GM20000 (cell line): ENCODE measurements at regions not wholly inside any gene's neighbourhood (a gene's known extent, or its start where the extent isn't known, plus 50 kb on each side); places are given as distances from the start of the nearest gene placed in this dataset.

Source experiments
- DNase-seq: peaks from one replicate; pipeline ENCODE4 v3.0.0; 2012; ENCODE audit warnings: low spot score
- TF ChIP-seq, protein P1 (sequence below): IDR thresholded peaks from 2 replicates; pipeline ENCODE4 v1.5.1; 2012; ENCODE audit warnings: mild to moderate bottlenecking, control low read depth; ENCODE audit errors: extremely low read depth, missing control alignments

DNA sequence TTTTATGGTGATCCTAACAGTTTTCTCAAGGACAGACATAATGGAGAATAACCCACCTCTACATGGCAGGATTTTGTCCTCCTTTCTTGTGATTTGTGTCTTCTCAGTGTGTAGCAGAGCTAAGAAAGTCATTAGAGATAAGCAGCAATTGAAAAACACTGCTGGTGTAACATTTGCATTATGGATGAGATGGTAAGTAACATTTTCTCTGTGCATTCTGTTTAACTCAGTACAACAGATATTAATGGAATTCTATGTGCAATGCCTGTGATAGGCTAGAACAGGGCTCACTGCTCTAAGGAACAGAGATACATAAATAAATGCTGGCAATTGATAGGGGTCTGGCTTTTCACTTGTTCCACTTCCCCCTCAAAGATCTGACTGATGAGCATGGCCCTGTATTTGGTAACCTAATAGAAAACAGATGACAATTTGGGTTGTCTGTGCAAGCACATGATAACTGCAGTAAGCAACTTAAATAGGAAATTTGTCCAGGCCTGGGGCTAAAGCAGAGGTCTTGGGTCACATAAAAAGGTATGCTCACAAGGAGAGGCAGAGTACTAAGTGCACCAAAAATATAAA, 560.3 kb upstream of the POM121L12 start:
- DNase-seq: no peak
- TF ChIP-seq, protein P1, sequence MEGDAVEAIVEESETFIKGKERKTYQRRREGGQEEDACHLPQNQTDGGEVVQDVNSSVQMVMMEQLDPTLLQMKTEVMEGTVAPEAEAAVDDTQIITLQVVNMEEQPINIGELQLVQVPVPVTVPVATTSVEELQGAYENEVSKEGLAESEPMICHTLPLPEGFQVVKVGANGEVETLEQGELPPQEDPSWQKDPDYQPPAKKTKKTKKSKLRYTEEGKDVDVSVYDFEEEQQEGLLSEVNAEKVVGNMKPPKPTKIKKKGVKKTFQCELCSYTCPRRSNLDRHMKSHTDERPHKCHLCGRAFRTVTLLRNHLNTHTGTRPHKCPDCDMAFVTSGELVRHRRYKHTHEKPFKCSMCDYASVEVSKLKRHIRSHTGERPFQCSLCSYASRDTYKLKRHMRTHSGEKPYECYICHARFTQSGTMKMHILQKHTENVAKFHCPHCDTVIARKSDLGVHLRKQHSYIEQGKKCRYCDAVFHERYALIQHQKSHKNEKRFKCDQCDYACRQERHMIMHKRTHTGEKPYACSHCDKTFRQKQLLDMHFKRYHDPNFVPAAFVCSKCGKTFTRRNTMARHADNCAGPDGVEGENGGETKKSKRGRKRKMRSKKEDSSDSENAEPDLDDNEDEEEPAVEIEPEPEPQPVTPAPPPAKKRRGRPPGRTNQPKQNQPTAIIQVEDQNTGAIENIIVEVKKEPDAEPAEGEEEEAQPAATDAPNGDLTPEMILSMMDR: no peak

DNA sequence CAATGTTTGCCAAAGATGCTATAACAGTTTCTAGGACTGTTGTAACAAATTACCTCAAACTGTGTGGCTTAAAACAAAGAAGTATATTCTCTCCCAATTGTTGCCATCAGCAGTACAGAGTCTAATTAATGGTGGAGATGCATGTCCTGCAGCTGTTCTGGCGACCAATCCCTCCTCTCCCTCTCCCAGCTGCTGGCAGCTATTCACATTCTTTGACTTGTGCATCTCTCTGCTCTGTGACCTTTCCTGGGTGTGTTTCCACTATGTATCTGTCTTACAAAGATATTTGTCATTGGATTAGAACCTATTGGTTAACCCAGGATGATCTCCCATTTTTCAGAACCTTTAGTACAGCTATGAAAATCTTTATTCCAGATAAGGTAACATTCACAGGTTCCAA, 561.7 kb upstream of the POM121L12 start:
- DNase-seq: no peak
- TF ChIP-seq, protein P1: no peak

DNA sequence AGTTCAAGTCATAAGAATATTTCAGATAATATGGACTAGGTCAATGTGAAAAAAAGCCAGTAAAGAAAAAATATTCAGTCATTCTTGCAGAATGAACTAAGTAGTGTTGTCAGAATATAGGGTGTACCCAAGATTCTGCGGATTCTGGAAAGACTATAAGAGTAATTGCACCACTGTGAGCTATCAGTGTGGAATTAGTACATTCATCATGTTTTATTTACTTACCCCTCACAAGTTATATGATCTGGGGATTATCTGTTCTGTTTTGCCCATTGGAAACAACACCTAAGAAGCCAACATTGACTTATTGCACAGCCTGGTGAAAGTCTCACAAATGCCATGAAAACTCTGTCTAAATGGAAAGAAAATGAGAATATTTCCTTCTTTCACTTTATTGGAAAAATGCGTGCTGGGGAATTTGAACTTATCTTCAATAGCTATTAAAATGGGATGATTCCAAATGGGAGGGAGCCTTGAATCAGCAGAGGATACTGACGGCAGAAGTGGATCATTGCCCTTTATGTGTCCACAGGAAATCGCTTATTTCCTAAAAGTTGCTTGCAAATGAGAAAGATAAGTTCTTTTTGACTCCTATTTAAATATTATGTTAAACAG, 563.3 kb upstream of the POM121L12 start:
- TF ChIP-seq, protein P1: no peak
- no peak for DNase-seq

DNA sequence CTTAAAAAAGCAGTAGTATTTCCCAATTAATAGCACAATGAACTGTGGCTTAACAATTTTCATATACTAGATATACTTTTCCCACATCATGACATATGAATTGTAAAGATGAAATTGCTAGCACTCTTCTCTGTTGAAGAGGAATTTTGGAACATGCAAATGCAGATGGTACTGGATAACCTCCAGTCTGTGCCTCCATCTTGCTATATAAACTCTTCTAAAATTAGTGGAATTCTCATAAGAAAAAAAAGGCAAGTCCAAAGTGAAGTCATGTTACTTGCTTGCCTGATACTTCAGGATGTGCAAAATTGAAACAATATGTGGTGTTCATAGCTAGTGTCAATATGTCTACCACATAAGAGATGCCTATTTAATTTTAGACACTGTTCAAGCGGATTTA, 570.2 kb upstream of the POM121L12 start:
- TF ChIP-seq, protein P1: no peak
- no peak for DNase-seq

DNA sequence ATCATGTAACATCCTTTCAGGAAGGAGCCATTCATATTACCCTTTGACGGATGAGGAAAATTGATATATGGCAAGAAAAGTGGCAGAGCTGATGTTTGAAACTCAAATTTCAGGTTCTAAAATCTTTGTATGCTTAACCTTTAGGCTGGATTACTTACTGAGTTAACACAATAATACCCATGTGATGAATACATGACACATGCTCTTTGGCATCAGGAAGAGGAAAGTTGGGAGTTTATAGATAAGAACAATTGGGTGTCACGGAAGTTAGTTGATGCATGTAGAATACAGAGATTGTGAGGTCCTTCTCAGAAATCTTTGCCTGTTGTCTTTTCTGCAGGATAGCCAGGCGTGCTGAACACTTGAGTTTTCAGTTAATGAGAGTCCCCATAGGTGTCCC, 572.1 kb upstream of the POM121L12 start:
- DNase-seq: no peak
- TF ChIP-seq, protein P1: no peak

DNA sequence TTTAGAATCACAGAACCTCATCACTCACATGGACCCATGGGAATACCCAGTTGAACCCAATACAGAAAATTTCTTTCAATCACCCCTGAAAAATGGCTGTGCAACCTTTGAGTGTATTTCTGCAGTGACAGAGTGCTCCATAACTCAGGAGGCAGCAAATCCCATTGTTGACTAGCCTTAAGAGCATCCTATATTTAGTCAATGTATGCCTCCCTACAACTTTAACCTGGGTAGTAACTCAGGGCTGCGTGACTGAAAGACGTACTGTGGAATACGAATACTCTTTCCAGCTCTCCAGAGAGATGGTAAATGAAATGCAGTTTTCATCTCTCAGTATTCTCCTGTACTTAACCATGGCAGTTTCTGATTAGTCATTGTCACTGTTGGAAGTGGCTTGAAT, 573.0 kb upstream of the POM121L12 start:
- TF ChIP-seq, protein P1: no peak
- no peak for DNase-seq

DNA sequence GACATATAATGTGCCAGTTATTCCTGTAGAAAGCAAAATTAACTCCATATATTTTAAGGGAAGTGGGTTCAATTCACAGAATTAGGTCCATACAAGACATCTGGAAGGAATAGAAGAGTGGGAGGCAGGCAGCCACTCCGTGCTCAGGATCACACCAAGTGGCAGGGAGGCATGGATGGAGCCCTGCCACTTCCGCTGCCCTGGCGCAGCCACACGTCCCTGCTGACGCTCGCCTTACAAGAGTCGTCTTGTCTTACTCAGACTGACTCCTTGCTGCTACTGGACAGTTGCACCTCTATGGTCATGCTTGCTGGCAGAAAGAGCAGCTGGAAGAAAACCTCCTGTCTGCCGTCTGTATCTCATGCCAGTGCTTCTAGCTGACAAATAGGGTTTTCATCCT, 579.9 kb upstream of the POM121L12 start:
- DNase-seq: no peak

More for the DNA sequence above, 579.9 kb upstream of the POM121L12 start:
- TF ChIP-seq, protein P1: no peak
